ENCODE measurements at regions not wholly inside any gene's neighbourhood (a gene's known extent, or its start where the extent isn't known, plus 50 kb on each side); places are given as distances from the start of the nearest gene placed in this dataset.

GRCh38 chr1:194297094-194297493 lies 1110.7 kb upstream of the B3GALT2 start:
- no peak for TF ChIP-seq CTCF (IDR thresholded peaks at IDR 0.05)
- TF ChIP-seq POLR2A (IDR thresholded peaks at IDR 0.05): no peak

All from thyroid gland (tissue), 4 donors.